ENCODE measurements at regions not wholly inside any gene's neighbourhood (a gene's known extent, or its start where the extent isn't known, plus 50 kb on each side); places are given as distances from the start of the nearest gene placed in this dataset.

GRCh38 chr1:88013485-88013884, 670.6 kb upstream of the PKN2 start:
- ChIA-PET POLR2A (no interaction called here), CTCF (no interaction called here)
- Mint-ChIP-seq H3K27me3 (ENCODE audit: low read depth) (no peaks in the 10 kb centered on the region; the same call in 1 of the 2 replicates), H3K36me3 (no peaks in the 10 kb centered on the region), H3K4me1 (no peaks in the 10 kb centered on the region), H3K9me3 (no peaks in the 10 kb centered on the region), H3K4me3 (no peak overlapping the region), H3K27ac (no peak overlapping the region)
- DNase-seq (ENCODE audit: low spot score) (no peak), ATAC-seq (no peak)
- no peak for TF ChIP-seq SMAD4 (CRISPR knock-in tag; IDR thresholded peaks at IDR 0.05)
- no peak for TF ChIP-seq USF1 (CRISPR knock-in tag; IDR thresholded peaks at IDR 0.05)
- no peak for TF ChIP-seq IRF1 (CRISPR knock-in tag; IDR thresholded peaks at IDR 0.05)
- no peak for TF ChIP-seq PRRX2 (CRISPR knock-in tag; IDR thresholded peaks at IDR 0.05)
- no peak for TF ChIP-seq NFATC4 (CRISPR knock-in tag; IDR thresholded peaks at IDR 0.05)
- no peak for TF ChIP-seq ATF6 (CRISPR knock-in tag; IDR thresholded peaks at IDR 0.05)
- TF ChIP-seq NFE2L1 (CRISPR knock-in tag; IDR thresholded peaks at IDR 0.05): no peak
- TF ChIP-seq GABPB1 (CRISPR knock-in tag; IDR thresholded peaks at IDR 0.05): no peak
- TF ChIP-seq MLX (CRISPR knock-in tag; IDR thresholded peaks at IDR 0.05): no peak
- no peak for TF ChIP-seq ATF3 (CRISPR knock-in tag; conservative IDR thresholded peaks at IDR 0.05)
- TF ChIP-seq HMGA2 (CRISPR knock-in tag; IDR thresholded peaks at IDR 0.05): no peak
- TF ChIP-seq USF2 (CRISPR knock-in tag; IDR thresholded peaks at IDR 0.05): no peak
- no peak for TF ChIP-seq IRF2 (CRISPR knock-in tag; IDR thresholded peaks at IDR 0.05; ENCODE audit: borderline replicate concordance, low read depth)
- TF ChIP-seq STAT6 (CRISPR knock-in tag; conservative IDR thresholded peaks at IDR 0.05; ENCODE audit: low read depth): no peak
- TF ChIP-seq ZNF263 (CRISPR knock-in tag; IDR thresholded peaks at IDR 0.05; ENCODE audit: low read depth): no peak
- no peak for TF ChIP-seq ZNF416 (CRISPR knock-in tag; IDR thresholded peaks at IDR 0.05)
- TF ChIP-seq FOXP1 (CRISPR knock-in tag; IDR thresholded peaks at IDR 0.05; ENCODE audit: borderline replicate concordance): no peak
- TF ChIP-seq TEAD1 (CRISPR knock-in tag; IDR thresholded peaks at IDR 0.05): no peak

- ChIA-PET POLR2A (no interaction called here), CTCF (no interaction called here)
- H3K4me1 Mint-ChIP-seq: no peaks in the 10 kb centered on the region
- ATAC-seq (no peak), DNase-seq (ENCODE audit: low spot score) (no peak)
- no peaks in the 10 kb centered on the region; the same call in 1 of the 2 replicates for H3K27me3 Mint-ChIP-seq (ENCODE audit: low read depth)
- H3K9me3 Mint-ChIP-seq: no peaks in the 10 kb centered on the region
- H3K4me3 Mint-ChIP-seq: no peak overlapping the region
- H3K36me3 Mint-ChIP-seq: no peaks in the 10 kb centered on the region
- no peak overlapping the region for H3K27ac Mint-ChIP-seq
- TF ChIP-seq PRRX2 (CRISPR knock-in tag; IDR thresholded peaks at IDR 0.05) (no peak), AFF4 (CRISPR knock-in tag; IDR thresholded peaks at IDR 0.05; ENCODE audit: borderline replicate concordance) (no peak), JAZF1 (CRISPR knock-in tag; IDR thresholded peaks at IDR 0.05) (no peak), ZNF232 (CRISPR knock-in tag; IDR thresholded peaks at IDR 0.05) (no peak), CREB1 (CRISPR knock-in tag; IDR thresholded peaks at IDR 0.05) (no peak)
Observed at GRCh38 chr1:88014131-88014530, 669.9 kb upstream of the PKN2 start.
